ENCODE measurements at regions not wholly inside any gene's neighbourhood (a gene's known extent, or its start where the extent isn't known, plus 50 kb on each side); places are given as distances from the start of the nearest gene placed in this dataset.

DNA sequence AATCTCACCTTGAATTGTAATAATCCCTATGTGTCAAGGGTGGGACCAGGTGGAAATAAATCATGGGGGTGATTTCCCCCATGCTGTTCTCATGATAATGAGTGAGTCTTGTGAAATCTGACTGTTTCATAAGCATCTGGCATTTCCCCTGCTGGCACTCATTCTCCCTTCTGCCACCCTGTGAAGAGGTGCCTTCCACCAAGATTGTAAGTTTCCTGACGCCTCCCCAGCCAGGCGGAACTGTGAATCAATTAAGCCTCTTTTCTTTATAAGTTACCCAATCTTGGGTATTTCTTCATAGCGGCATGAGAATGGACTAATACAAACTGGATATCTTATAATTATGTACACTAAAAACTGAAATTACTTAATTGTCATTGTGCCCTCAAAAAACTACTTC lies 189.2 kb upstream of the API5 start:
- TF ChIP-seq CTCF (IDR thresholded peaks at IDR 0.05; ENCODE audit: low read depth, low read length, poor library complexity, severe bottlenecking) (no peak), EZH2phosphoT487 (IDR thresholded peaks at IDR 0.05; ENCODE audit: borderline replicate concordance, low read length) (no peak)

All from DOHH2 (cell line).